ENCODE measurements at regions not wholly inside any gene's neighbourhood (a gene's known extent, or its start where the extent isn't known, plus 50 kb on each side); places are given as distances from the start of the nearest gene placed in this dataset.

- CTCF ChIA-PET (ENCODE audit: partially characterized antibody) = no interaction called here
- H2BK120ac ChIP-seq (replicated peaks; ENCODE audit: low read depth, low read length) = no peak overlapping the region
- WGBS, 2 experiments (ENCODE audit: extremely low coverage in 1 of 2, insufficient coverage in 1 of 2, insufficient read length in 1 of 2, insufficient replicate concordance in 2 of 2, low coverage in 1 of 2, low lambda C conversion rate in 2 of 2, missing lambda C conversion rate in 1 of 2) = 97% methylated on average over 2 of the region's 2 CpGs; no CpG with 5 or more reads in 1 of the 2 experiments
- H3K9me3 ChIP-seq (ENCODE audit: insufficient read depth in 2 of 2, low read depth in 1 of 2, low read length in 1 of 2) = no peaks in the 10 kb centered on the region
- no peak overlapping the region for H2BK15ac ChIP-seq (ENCODE audit: low read length)
- H2BK20ac ChIP-seq (ENCODE audit: low read length) = no peak overlapping the region
- no peak overlapping the region for H2AK5ac ChIP-seq (ENCODE audit: low read depth, low read length)
- H2BK12ac ChIP-seq (ENCODE audit: low read depth, low read length) = no peak overlapping the region
- no peak overlapping the region for H3K9ac ChIP-seq (replicated peaks in 1 of 4; ENCODE audit: extremely low read depth in 1 of 4, low read depth in 3 of 4, low read length in 3 of 4)
- DNase-seq (ENCODE audit: low read depth in 1 of 2, low spot score in 2 of 2) (no peak), FAIRE-seq (no peak)
- no peak overlapping the region for H2BK5ac ChIP-seq (ENCODE audit: low read depth, low read length)
- H3K14ac ChIP-seq (ENCODE audit: insufficient read length) = no peak overlapping the region
- H3K79me1 ChIP-seq (ENCODE audit: low read depth, low read length) = no peaks in the 10 kb centered on the region
- no peak overlapping the region for H3K56ac ChIP-seq (replicated peaks; ENCODE audit: insufficient read length, low read depth, low read length)
- H3K27ac ChIP-seq (ENCODE audit: low read depth, low read length) = no peak overlapping the region
- H3K4me1 ChIP-seq (replicated peaks in 1 of 4; ENCODE audit: control insufficient read depth in 3 of 4, insufficient read depth in 4 of 4, low read length in 3 of 4) = no peaks in the 10 kb centered on the region
- H3K4ac ChIP-seq (replicated peaks; ENCODE audit: insufficient read length, low read depth, low read length) = no peak overlapping the region
- no peak overlapping the region for H3K23ac ChIP-seq (ENCODE audit: insufficient read length)
- H4K20me1 ChIP-seq (replicated peaks in 1 of 2; ENCODE audit: control insufficient read depth in 1 of 2, insufficient read depth in 2 of 2, low read length in 2 of 2) = no peaks in the 10 kb centered on the region
- no peak overlapping the region for H2AFZ ChIP-seq (ENCODE audit: low read length)
- no peaks in the 10 kb centered on the region for H3K79me2 ChIP-seq (ENCODE audit: control insufficient read depth in 1 of 2, insufficient read depth in 2 of 2, low read length in 2 of 2)
- no peak overlapping the region for H3K4me3 ChIP-seq (ENCODE audit: extremely low read depth in 1 of 4, insufficient read depth in 2 of 4, low read depth in 3 of 4, low read length in 4 of 4)
- no peaks in the 10 kb centered on the region for H3K23me2 ChIP-seq (ENCODE audit: low read depth, low read length)
- H4K5ac ChIP-seq (ENCODE audit: insufficient read length, low read depth, low read length) = no peak overlapping the region
- H4K91ac ChIP-seq (replicated peaks; ENCODE audit: insufficient read length, low read length) = no peak overlapping the region
- TF ChIP-seq HDAC6 (IDR thresholded peaks at IDR 0.05; ENCODE audit: low read depth, low read length) = no peak
- no peak for TF ChIP-seq SRF (IDR thresholded peaks at IDR 0.05; ENCODE audit: low read depth, low read length)
- TF ChIP-seq RBBP5 (IDR thresholded peaks at IDR 0.05; ENCODE audit: borderline replicate concordance, low read depth, low read length) = no peak
- TF ChIP-seq SUZ12 (IDR thresholded peaks at IDR 0.05; ENCODE audit: low read length) = no peak
- TF ChIP-seq ZNF274 (IDR thresholded peaks at IDR 0.05; ENCODE audit: borderline replicate concordance, extremely low read depth, low read length) = no peak
- no peak for TF ChIP-seq KDM4A (IDR thresholded peaks at IDR 0.05; ENCODE audit: low read depth, low read length, severe bottlenecking)
- TF ChIP-seq RAD21 (IDR thresholded peaks at IDR 0.05 in 1 of 2, conservative IDR thresholded peaks at IDR 0.05 in 1 of 2; ENCODE audit: low read depth in 2 of 2, low read length in 2 of 2) = no peak
- TF ChIP-seq EGR1 (IDR thresholded peaks at IDR 0.05; ENCODE audit: borderline replicate concordance, low read depth, low read length) = no peak
- no peak for TF ChIP-seq GTF2F1 (IDR thresholded peaks at IDR 0.05; ENCODE audit: borderline replicate concordance, low read depth, low read length)
- TF ChIP-seq CHD1 (IDR thresholded peaks at IDR 0.05; ENCODE audit: low read depth, low read length) = no peak
- no peak for TF ChIP-seq RXRA (IDR thresholded peaks at IDR 0.05; ENCODE audit: insufficient read depth, low read depth, low read length)
- no peak for TF ChIP-seq USF2 (IDR thresholded peaks at IDR 0.05; ENCODE audit: low read length)
- no peak overlapping the region for H3K18ac ChIP-seq (ENCODE audit: extremely low read depth, low read length)
- no peaks in the 10 kb centered on the region for H3K36me3 ChIP-seq (ENCODE audit: control insufficient read depth in 2 of 4, insufficient read depth in 4 of 4, low read length in 3 of 4)
- no peak overlapping the region for H4K8ac ChIP-seq (ENCODE audit: extremely low read depth, insufficient read depth, low read length)
- no peak overlapping the region for H3K4me2 ChIP-seq (ENCODE audit: insufficient read depth in 1 of 2, low read depth in 2 of 2, low read length in 2 of 2)
- POLR2A ChIA-PET (ENCODE audit: partially characterized antibody) = no interaction called here
- H3K27me3 ChIP-seq (replicated peaks in 1 of 4; ENCODE audit: control insufficient read depth in 3 of 4, extremely low read depth in 1 of 4, insufficient read depth in 3 of 4, low read length in 3 of 4) = no peaks in the 10 kb centered on the region
Observed at GRCh38 chr4:144905286-144905685, 192.7 kb downstream of the ANAPC10 start.
